ENCODE measurements at regions not wholly inside any gene's neighbourhood (a gene's known extent, or its start where the extent isn't known, plus 50 kb on each side); places are given as distances from the start of the nearest gene placed in this dataset.

DNA sequence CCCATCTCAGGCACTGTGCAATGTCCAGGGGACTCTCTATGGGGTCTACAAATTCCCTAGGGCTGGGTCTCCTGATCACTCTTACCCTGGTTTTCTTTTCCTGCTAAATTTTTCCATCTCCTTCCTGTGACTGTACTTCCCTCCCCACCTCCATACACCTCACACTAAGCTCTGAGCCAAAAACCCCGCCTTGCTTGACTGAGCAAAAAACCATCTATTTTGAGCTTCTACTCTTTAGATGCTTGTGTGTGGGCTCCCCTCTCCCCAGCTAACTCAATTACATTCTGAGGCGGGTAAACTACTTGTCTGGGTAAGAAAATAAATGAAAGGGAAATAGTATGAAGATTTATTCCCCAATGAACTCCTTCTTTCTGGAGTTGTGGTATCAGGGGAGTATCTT lies 187.9 kb downstream of the PTPRU start:
- Histone ChIP-seq H3K4me2 (ENCODE audit: control insufficient read depth, extremely low read depth, insufficient read depth, low read depth, low read length) (no peak overlapping the region), H3K4me1 (ENCODE audit: control insufficient read depth, extremely low read depth, insufficient read depth, low read length) (no peaks in the 10 kb centered on the region), H3K9ac (ENCODE audit: control insufficient read depth, extremely low read depth, insufficient read depth, low read length) (no peak overlapping the region), H3K9me1 (ENCODE audit: control insufficient read depth, extremely low read depth, insufficient read depth, low read length) (no peaks in the 10 kb centered on the region), H3K9me3 (ENCODE audit: control insufficient read depth, low read depth, low read length) (no peaks in the 10 kb centered on the region), H3K79me2 (ENCODE audit: control insufficient read depth, insufficient read depth, low read length) (no peaks in the 10 kb centered on the region), H4K20me1 (ENCODE audit: control insufficient read depth, extremely low read depth, insufficient read depth, low read length) (no peaks in the 10 kb centered on the region), H3K27me3 (ENCODE audit: control insufficient read depth, extremely low read depth, insufficient read depth, low read length) (peaks cover 3% of the 10 kb centered on the region), H3K27ac (ENCODE audit: control insufficient read depth, insufficient read depth, low read length) (no peak overlapping the region), H3K4me3 (ENCODE audit: control insufficient read depth in 2 of 3, extremely low read depth in 1 of 3, insufficient read depth in 2 of 3, low read depth in 1 of 3, low read length in 3 of 3) (no peak overlapping the region), H2AFZ (ENCODE audit: control insufficient read depth, low read length) (no peak overlapping the region), H3K36me3 (ENCODE audit: control insufficient read depth in 2 of 2, extremely low read depth in 1 of 2, insufficient read depth in 2 of 2, low read length in 2 of 2) (no peaks in the 10 kb centered on the region)
- FAIRE-seq (no peak), DNase-seq (ENCODE audit: low read depth, low spot score) (no peak)
- dilution Hi-C loops (cut with MboI; ENCODE audit: extremely low pct_ligation_motif_present, low sequenced_read_pairs), result no loop called here
- TF ChIP-seq, protein P1, sequence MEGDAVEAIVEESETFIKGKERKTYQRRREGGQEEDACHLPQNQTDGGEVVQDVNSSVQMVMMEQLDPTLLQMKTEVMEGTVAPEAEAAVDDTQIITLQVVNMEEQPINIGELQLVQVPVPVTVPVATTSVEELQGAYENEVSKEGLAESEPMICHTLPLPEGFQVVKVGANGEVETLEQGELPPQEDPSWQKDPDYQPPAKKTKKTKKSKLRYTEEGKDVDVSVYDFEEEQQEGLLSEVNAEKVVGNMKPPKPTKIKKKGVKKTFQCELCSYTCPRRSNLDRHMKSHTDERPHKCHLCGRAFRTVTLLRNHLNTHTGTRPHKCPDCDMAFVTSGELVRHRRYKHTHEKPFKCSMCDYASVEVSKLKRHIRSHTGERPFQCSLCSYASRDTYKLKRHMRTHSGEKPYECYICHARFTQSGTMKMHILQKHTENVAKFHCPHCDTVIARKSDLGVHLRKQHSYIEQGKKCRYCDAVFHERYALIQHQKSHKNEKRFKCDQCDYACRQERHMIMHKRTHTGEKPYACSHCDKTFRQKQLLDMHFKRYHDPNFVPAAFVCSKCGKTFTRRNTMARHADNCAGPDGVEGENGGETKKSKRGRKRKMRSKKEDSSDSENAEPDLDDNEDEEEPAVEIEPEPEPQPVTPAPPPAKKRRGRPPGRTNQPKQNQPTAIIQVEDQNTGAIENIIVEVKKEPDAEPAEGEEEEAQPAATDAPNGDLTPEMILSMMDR (optimal IDR thresholded peaks at IDR 0.05 in 1 of 3, IDR thresholded peaks at IDR 0.05 in 1 of 3, conservative IDR thresholded peaks at IDR 0.05 in 1 of 3; ENCODE audit: extremely low read depth in 1 of 3, insufficient read depth in 2 of 3, low read length in 3 of 3), result no peak
- TF ChIP-seq EZH2 (IDR thresholded peaks at IDR 0.05; ENCODE audit: low read length), result no peak

DNA sequence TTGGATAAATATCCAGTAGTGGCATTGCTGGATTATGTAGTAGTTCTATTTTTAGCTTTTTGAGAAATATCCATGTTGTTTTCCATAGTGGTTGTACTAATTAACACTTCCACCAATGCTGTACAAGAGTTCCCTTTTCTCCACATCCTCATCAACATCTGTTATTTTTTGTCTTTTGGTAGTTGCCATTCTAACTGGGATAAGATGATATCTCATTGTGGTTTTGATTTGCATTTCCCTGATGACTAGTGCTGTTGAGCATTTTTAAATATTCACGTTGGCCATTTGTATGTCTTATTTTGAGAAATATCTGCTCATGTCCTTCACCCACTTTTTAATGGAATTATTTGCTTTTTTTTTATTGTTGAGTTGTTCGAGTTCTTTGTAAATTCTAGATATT lies 183.9 kb downstream of the PTPRU start:
- Histone ChIP-seq H3K36me3 (ENCODE audit: control insufficient read depth in 2 of 2, extremely low read depth in 1 of 2, insufficient read depth in 2 of 2, low read length in 2 of 2) (no peaks in the 10 kb centered on the region), H3K9me1 (ENCODE audit: control insufficient read depth, extremely low read depth, insufficient read depth, low read length) (no peaks in the 10 kb centered on the region), H4K20me1 (ENCODE audit: control insufficient read depth, extremely low read depth, insufficient read depth, low read length) (no peaks in the 10 kb centered on the region), H3K4me3 (ENCODE audit: control insufficient read depth in 2 of 3, extremely low read depth in 1 of 3, insufficient read depth in 2 of 3, low read depth in 1 of 3, low read length in 3 of 3) (no peak overlapping the region), H3K27me3 (ENCODE audit: control insufficient read depth, extremely low read depth, insufficient read depth, low read length) (peaks cover 9% of the 10 kb centered on the region), H3K9me3 (ENCODE audit: control insufficient read depth, low read depth, low read length) (no peaks in the 10 kb centered on the region), H3K27ac (ENCODE audit: control insufficient read depth, insufficient read depth, low read length) (no peak overlapping the region), H3K4me1 (ENCODE audit: control insufficient read depth, extremely low read depth, insufficient read depth, low read length) (no peaks in the 10 kb centered on the region), H2AFZ (ENCODE audit: control insufficient read depth, low read length) (no peak overlapping the region), H3K4me2 (ENCODE audit: control insufficient read depth, extremely low read depth, insufficient read depth, low read depth, low read length) (no peak overlapping the region), H3K9ac (ENCODE audit: control insufficient read depth, extremely low read depth, insufficient read depth, low read length) (no peak overlapping the region), H3K79me2 (ENCODE audit: control insufficient read depth, insufficient read depth, low read length) (no peaks in the 10 kb centered on the region)
- TF ChIP-seq, protein P1 (optimal IDR thresholded peaks at IDR 0.05 in 1 of 3, IDR thresholded peaks at IDR 0.05 in 1 of 3, conservative IDR thresholded peaks at IDR 0.05 in 1 of 3; ENCODE audit: extremely low read depth in 1 of 3, insufficient read depth in 2 of 3, low read length in 3 of 3), result no peak
- no peak for TF ChIP-seq EZH2 (IDR thresholded peaks at IDR 0.05; ENCODE audit: low read length)
- FAIRE-seq (no peak), DNase-seq (ENCODE audit: low read depth, low spot score) (no peak)
- dilution Hi-C loops (cut with MboI; ENCODE audit: extremely low pct_ligation_motif_present, low sequenced_read_pairs), result no loop called here

Data from keratinocyte (primary cell).